Urothelium cell line (cell line): ENCODE measurements at regions not wholly inside any gene's neighbourhood (a gene's known extent, or its start where the extent isn't known, plus 50 kb on each side); places are given as distances from the start of the nearest gene placed in this dataset.
"Not testable (repeated sequence)": the region's sequence is repeated elsewhere in the genome, so short reads cannot be mapped to it uniquely, and the experiment has no call there.

ENCODE experiments used
- DNase-seq: peaks from one replicate; pipeline ENCODE4 v3.0.0; 2011; ENCODE audit warnings: low spot score, mixed read lengths
- FAIRE-seq: peaks from 2 replicates; lab custom pipeline; 2011; peaks lifted over from hg19 to GRCh38; lab: Jason Lieb, UNC

DNA sequence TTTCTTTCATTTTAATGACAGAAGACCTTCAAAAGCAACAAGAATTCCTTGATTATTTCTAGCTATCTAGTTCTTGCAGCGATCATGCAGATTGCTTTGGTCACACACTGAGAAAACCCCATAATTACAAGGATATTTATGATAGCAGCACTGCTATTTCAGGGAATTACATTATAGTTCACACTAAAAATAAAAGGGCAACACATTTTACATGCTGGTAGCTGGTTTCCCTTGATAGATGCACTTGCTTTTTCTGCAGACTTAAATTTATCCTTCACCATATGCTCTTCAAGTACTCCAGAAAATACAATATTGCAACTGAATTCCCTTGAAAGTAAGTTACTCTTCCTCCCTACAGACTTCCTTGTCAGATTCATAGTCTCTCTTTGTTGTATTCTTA, 751.1 kb downstream of the CCDC85A start:
- no peak for FAIRE-seq
- no peak for DNase-seq

DNA sequence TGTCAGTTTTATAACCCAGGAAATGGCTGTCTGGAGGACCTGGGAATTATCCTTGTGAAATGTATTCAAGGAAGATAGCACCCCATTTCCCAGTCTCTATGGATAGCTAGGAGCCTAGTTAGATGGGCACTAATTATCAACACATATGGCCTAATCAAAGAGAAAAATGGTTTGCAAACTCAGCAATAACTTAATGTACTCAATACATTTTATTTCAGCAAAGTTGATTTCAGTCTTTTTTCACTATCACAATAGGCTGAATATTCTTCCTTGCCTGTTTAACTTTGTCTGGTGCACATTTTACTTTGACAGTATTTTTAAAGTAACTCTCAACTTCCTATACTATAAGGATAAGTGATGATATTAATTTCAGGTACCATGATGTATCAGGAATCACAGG, 756.3 kb downstream of the CCDC85A start:
- DNase-seq (no peak), FAIRE-seq (no peak)

DNA sequence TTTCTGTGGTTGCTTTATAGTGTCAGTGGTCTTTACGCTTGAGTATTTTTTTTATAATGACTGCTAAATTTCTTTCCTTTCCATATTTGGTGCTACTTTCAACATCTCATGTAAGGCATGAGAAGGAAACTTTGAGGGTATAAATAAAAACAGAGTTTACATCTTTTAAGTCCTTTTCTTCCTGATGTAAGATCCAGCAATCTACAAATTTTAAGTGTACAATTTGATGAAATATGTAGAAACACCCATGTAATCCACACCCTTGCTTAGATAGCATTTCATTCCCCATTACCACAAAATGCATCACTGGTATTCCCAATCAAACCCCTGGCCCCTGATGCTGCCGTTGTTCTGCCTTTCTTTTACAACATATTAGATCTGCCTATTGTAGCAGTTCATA, 769.1 kb downstream of the CCDC85A start:
- DNase-seq (no peak), FAIRE-seq (no peak)

DNA sequence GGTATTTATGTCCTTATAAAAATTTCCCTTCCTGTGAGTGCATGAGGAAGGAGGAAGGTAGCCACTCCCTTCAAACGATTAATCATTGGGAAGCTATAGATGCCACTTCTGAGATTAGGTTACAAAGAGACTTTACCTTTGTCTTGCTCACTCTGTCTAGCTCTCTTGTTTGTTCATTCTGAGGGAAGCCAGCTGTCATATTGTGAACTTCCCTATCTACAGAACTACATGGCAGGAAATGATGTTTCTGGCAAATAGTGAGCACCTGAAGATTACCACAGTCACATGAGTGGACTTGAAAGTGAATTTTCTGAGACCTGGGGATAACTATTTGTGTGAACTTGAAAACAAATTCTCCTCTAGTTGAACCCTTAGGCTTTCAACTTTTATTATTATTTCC, 776.8 kb downstream of the CCDC85A start:
- FAIRE-seq (no peak), DNase-seq (no peak)

DNA sequence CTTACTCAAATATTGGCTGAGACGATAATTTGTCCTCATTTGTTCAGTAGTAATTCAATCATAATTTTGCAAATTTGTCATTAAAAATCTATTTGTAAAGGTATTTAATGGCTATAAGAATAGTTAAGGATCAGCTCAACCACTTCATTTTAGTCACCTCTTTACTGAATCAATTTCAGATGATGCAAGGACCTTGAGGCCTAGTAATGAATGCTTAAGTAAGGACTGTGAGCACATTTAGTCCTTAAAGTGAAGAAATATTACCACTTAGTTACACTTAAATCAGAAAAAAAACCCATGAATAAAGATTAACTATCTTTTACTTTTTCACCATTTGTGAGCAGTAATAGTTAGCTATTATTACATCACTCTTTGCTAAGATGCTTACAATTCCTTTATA, 778.9 kb downstream of the CCDC85A start:
- DNase-seq = no peak
- no peak for FAIRE-seq

DNA sequence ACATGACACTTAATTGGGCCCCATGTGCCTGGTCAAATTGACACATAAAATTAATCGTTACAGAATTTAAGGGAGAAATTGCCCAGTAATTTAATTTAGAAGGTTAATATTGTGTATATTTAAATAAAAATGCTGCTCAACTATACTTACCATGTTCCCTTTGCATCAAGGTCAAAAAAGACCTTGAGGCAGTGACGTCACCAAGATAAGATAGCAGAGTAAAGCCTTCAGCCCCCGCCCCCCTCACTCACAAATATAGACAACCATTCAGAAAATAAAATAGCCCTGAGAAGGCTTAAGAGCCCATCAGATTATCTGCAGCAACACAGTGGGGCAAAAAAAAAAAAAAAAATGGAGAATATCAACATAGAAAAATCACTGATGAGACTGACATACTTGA, 785.7 kb downstream of the CCDC85A start:
- DNase-seq (no peak), FAIRE-seq (no peak)

DNA sequence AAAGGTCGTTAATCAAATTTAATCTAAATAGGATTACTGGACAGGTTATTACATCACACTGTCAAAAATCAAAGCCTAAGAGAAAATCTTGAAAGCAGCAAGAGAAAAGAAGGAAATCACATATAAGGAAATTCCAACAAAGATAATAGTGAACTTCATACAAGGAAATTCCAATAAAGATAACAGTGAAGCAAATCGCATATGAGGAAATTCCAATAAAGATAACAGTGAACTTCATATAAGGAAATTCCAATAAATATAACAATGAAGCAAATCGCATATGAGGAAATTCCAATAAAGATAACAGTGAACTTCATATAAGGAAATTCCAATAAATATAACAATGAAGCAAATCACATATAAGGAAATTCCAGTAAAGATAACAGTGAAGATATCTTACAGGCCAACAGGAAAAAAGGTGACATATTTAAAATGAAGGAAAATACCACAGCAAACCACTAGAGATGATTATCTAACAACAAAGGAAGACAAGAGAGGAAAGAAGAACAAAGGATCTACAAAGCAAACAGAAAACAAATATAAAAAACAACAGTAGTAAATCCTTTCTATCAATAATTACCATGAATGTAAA, 787.7 kb downstream of the CCDC85A start:
- DNase-seq = no peak
- no peak for FAIRE-seq

DNA sequence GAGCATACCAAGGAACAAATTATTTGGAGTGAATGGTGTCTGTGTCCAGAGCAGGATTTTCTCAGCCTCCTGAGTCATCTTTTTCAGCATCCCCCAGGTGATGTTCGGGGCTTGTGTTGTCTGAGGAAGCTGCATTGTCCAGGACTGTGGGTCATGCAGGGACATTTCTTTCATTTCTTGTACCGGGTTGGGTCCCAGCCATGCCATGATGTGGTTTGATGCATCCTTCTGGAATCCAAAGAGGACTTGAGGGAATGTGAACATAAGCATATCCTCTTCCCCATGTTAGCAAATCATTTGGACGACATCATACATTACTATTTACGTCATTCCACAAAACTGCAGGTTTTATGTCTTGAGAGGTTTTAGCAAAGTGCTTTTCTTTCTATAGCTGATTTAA, 797.8 kb downstream of the CCDC85A start:
- FAIRE-seq (no peak), DNase-seq (peak; percentile 21)

DNA sequence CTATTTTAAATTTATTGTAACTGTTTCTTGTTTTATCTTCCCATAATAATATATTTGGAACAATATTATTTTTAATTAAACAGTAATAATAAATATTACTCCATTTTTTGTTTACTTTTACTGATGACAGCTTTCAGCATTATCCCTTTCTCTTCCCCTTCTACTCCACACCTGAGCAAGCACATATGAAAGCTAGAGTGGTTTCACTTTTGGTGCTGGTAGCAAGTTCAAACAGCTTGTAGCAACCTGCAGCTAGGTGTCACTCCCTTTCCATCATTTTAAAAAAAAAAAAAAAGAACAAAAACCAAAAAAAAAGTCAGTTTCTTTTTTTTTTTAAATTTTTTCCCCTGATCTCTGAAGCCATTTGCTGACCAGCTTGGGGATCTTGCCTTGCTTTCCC, 801.8 kb downstream of the CCDC85A start:
- DNase-seq (no peak), FAIRE-seq (no peak)

DNA sequence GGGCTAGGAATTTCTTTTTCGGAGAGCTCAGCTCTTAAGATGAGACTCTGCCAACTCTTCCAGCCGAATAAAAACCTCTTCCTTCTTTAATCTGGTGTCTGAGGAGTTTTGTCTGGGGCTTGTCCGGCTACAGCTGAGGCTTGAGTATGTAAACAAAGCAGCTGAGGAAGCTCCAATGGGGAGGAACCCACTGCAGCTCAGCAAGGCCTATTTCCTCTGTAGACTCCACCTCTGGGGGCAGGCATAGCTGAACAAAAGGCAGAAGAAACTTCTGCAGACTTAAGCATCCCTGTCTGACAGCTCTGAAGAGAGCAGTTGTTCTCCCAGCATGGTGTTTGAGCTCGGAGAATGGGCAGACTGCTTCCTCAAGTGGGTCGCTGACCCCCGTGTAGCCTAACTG, 838.7 kb downstream of the CCDC85A start:
- DNase-seq = no peak
- no peak for FAIRE-seq

DNA sequence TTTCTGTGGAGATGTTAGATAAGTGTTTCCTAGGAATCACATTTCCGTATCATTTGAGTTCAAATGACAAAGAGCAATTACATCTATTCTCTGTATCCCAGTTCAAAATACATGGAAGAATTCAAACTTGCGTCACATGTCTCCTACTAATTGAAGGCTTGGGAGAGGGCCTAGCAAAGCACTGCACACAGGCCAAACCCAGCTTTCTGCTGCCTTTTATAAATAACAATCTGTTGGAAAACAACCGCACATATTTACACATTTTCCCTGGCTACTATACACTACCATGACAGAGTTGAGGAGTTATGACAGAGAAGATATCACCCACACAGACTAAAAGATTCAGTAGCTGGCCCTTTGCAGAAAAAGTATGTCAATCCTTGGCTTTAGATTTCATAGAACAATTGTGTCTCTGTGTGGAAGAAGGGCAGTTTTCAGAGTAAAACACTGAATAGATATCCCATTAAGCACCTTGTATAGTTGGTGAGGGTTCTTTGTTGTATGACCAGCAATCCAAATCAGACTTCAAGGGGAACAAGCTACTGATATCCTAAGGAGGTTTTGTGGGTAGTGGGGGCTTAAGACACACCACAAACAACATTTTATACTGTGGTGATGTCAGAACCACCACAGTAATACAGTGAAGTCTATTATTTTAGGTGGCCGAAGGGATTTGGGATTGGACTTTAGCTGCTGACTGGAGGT, 861.3 kb downstream of the CCDC85A start:
- no peak for FAIRE-seq

DNA sequence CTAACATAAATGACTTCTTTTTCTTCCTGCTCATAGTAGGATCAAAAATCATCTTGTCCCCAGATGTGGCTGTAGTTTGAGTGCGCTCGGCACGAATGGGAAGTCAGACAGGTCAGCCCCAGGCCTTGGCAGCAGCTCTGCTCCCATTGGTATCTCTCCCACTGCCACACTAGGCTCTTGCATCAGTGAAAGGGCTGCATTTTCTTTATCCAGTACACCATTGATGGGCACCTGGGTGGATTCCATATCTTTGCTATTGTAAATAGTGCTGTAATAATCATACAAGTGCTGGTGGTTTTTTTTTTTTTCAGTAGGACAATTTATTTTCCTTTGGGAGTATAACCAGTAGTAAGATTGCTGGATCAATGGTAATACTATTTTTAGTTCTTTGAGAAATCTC, 865.5 kb downstream of the CCDC85A start:
- no peak for FAIRE-seq
- DNase-seq = no peak

More for the DNA sequence above, 861.3 kb downstream of the CCDC85A start:
- no peak for DNase-seq

DNA sequence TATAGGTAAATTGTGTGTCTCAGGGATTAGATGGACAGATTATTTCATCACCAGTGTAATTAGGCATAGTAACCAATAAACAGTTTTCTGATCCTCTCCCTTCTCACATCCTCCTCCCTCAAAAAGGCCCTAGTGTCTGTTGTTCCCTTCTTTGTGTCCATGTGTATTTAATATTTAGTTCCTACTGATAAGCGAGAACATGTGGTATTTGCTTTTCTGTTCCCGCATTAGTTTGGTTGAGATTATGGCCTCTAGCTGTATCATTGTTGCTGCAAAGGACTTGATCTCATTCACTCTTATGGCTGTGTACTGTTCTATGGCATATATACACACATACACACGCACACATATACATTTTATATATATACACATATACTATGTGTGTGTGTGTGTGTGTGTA, 866.2 kb downstream of the CCDC85A start:
- FAIRE-seq (no peak), DNase-seq (no peak)

DNA sequence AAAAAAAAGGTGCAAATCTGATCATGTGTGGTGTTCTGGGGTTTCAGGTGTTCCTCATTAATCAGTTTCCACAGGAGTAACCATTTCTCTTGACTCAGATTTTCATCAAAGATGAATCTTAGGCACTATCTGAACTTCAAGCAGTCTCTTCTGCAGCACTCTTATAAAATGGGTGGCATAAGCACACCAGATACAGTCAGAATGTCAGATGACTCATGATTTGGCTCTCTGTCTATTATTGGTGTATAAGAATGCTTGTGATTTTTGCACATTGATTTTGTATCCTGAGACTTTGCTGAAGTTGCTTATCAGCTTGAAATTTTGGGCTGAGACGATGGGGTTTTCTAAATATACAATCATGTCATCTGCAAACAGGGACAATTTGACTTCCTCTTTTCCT, 882.5 kb downstream of the CCDC85A start:
- FAIRE-seq, DNase-seq: not testable (repeated sequence)

DNA sequence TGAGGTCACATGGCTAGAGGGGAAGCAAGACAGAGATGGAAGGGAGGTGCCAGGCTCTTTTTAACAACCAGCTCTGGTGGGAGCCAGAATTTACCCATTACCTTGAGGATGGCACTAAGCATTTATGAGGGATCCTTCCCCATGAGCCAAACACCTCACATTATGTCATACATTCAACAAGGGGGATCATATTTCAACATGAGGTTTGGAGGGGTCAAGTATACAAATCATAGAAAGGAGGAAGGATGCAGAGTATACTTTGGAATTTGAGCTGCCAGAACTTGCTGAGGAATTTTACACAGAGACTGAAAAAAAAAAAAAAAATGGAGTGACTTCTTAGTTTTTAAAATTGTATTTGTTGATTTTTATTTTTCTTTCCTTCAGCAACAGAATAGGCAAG, 891.4 kb downstream of the CCDC85A start:
- FAIRE-seq = no peak
- DNase-seq = no peak

DNA sequence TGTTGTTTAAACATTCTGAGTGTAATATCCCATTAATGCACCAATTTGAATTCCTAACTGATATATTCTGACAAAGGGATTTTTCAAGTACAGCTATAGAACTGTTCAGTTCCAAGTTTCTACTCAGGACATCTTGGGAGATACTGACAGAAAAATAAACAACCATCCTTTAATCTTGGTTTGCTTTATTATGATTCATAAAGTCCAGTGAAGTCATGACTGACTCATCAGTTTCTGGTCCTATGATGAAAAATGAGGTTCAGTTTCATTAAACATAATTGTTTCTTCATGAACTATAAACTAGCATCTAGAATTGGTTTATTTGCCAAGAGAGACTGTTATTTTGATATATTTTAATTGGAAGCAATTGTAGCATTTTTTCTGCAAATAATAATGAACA, 896.2 kb downstream of the CCDC85A start:
- no peak for DNase-seq
- no peak for FAIRE-seq

DNA sequence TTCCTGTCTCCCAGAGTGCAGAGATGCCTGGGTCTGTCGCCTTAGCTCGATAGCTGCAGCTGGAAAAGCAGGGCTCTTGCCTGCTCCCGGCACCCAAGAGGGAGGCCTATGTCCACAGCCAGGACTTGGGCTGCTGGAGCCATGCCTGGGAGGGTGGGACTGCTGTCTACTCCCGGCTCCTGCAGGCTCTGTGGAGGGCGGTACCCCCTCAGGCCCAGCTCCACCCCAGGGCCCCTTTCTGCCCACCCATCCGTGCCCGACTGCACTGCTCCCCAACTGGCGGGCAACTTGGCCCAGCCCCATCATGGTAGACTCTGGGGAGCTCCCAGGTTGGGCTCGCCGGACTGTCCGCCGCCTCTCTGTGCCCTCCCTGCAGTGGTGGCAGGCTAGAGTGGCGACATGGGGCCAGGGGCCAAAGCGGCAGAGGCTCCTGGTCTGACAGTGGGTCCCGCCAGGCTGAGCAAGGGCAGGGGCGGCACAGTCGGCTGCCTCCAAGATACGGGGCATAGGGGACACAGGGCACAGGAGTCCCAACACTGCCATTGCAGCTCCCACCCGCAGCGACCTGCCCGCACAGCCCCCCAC, 901.0 kb downstream of the CCDC85A start:
- DNase-seq = no peak
- no peak for FAIRE-seq

DNA sequence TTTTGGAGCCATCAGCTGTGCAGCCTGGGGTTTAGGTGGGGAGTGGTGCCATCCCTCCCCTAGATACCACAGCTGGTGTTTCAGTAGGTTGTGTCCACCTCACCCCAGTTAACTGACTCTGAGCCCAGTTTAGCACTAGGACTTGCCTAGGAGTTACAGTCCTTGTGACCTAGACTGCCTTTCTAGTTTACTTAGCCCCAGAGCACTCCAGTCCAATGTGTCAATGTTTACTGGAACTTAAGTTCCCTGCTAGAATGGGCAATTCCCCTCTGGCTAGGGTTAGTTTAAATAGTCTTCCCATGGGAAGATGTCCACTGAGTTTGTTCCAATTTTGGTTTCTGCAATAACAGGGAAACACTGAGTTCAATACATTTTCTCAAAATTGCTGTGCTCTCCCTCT, 909.2 kb downstream of the CCDC85A start:
- no peak for DNase-seq
- FAIRE-seq = no peak

DNA sequence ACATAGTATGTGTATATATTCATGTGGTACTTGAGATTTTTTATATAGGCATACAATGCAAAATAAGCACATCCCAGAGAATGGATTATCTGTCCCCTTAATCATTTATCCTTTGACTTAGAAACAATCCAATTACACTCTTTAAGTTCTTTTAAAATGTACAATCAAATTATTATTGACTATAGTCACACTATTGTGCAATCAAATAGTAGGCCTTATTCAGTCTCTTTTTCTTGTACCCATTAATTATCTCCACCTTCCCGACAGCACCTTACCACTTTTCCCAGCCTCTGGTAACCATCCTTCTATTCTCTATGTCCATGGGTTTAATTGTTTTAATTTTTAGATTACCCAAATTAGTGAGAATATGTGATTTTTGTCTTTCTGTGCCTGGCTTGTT, 914.1 kb downstream of the CCDC85A start:
- DNase-seq (no peak), FAIRE-seq (no peak)

DNA sequence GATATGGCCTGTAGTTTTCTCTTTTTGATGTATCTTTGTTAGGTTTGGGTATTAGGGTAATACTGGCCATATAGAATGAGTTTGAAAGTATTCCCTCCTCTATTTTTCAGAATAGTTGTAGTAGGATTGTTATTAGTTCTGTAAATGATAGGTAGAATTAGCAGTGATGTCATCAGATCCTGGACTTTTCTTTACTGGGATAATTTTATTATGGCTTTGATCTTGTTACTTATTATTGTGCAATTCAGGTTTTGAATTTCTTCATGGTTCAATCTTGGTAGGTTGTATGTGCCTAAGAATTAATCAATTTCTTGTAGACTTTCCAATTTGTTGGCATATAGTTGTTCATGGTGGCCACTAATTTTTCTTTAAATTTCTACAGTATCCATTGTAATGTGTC, 916.6 kb downstream of the CCDC85A start:
- no peak for FAIRE-seq
- DNase-seq = no peak

DNA sequence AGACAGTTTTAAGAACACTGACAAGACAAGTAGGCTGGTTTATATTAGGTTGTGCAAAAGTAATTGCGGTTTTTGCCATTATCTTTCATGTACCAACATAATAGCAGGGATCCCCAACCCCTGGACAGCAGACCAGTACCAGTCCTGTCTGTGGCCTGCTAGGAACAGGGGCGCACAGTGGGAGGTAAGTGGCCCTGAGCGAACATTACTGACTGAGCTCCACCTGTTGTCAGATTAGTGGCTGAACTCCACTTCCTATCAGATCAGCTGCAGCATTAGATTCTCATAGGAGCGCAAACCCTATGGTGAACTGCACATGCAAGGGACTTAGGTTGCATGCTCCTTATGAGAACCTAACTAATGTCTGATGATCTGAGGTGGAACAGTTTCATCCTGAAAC, 921.9 kb downstream of the CCDC85A start:
- DNase-seq (no peak), FAIRE-seq (peak; percentile 58)

DNA sequence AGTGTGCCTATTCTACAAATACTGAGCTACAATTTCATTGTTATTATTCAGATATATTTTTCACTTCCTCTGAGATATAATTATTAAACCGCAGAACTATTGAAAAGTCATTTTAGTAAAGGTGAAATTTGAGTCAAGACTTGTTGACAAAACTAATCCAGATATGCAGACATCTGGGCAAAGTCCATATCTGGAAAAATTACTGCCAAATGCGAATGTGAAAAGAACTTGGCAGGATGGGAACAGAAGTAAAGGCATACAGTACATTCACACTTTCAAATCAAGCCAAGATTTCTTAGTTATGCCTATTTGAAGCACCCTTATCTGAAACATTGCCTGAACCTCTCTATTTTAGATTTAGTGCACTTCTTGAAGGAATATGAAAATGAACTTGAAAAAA, 923.6 kb downstream of the CCDC85A start:
- DNase-seq (no peak), FAIRE-seq (no peak)

DNA sequence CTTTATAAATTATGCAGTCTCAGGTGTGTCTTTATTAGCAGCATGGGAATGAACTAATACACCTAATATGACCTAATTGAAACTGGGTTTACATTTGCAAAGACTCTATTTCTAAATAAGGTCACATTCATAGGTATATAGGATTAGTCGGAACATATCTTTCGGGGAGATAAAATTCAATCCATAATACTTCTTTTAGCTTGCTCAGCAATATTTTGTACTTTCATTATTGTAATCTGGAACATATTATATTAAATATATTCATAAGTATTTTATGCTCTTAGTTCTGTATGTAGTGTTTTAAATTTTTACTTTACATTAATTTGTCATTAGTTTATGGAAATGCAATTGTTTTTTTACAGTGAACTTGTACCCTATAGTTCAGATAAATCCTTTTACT, 927.7 kb downstream of the CCDC85A start:
- DNase-seq (no peak), FAIRE-seq (no peak)
